KBM-7 (cell line): ENCODE measurements at regions not wholly inside any gene's neighbourhood (a gene's known extent, or its start where the extent isn't known, plus 50 kb on each side); places are given as distances from the start of the nearest gene placed in this dataset.

Source experiments
- DNase-seq: peaks from one replicate; pipeline ENCODE4 v3.0.0-alpha.2; 2015
- in situ Hi-C: fragments of 300-500 bp; cut with MboI; formaldehyde crosslinking; loops from 2 replicates; pipeline ENCODE4 v1.14.3; 2020; ENCODE audit warnings: low sequenced_read_pairs, low pct_unique_long_range_greater_than_20kb, mixed read lengths

DNA sequence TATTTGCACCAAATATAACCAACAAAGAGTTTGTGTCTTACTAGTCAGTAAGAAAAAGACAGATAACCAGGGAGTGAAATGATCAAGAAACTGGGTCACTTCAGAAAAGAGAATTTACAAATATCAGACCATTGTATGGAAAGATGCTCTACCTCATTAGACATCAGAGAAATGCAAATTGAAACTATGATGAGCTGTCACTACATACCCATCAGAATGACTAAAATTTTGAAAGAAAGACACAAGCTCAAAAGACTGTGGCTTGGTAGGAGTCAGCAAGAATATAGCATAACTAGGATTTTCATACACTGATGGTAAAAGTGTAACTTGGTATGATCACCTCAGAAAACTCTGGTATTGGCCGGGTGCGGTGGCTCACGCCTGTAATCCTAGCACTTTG lies 247.2 kb downstream of the BMP4 start:
- in situ Hi-C loops, result no loop called here
- DNase-seq, result no peak

DNA sequence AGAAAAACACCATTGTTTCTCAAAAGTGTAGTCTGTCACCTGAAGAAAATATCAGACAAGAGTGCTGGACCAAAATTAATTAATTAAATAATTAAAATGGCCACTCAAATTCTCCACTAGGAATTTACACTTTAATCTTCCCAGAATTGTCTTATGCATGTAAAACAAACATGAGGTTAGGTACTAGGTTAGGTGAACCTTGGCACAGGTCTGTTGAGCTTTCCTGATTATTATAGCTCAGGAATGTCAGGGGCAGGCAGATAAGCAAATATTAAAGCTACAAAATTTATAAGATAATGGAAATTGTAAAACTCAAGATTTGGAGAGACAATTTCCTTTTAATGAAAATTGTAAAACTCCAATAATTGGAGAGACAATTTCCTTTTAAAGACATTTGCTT lies 253.2 kb downstream of the BMP4 start:
- in situ Hi-C loops, result no loop called here
- no peak for DNase-seq

DNA sequence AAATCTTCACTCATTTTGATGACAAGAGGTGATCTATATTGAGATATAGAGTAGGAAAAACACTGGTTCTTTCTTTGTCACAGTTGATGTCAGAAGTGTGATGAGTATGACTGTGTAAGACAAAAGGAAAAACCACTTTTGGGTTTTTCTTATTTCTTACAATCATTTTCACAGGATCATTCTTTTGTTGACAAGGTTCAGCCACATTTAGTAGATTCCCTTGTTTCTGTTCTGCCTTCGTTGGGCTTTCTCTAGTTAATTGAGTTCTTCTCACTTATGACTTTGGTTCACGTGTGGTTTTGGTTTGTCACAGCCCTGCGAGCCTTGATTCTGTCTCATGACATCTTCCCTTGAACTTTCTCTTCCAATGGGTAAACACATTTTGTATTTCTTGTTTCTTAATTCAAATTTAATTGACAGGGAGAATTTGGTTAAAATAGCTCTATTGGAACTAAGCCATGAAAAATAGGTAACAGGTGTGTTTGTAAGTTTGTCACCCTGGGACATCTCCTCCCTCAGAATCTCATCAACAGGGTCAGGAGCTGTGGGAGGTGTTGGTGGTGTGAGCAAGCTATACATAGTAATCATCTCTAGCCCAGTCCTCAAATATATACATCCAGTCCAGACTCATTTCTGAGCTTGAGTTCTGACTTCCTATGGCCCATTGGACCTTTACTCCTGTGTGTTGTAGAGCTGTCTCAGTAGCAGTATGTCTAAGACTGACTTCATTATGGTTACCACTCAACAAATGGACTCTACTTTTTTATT lies 255.3 kb downstream of the BMP4 start:
- in situ Hi-C loops, result no loop called here

DNA sequence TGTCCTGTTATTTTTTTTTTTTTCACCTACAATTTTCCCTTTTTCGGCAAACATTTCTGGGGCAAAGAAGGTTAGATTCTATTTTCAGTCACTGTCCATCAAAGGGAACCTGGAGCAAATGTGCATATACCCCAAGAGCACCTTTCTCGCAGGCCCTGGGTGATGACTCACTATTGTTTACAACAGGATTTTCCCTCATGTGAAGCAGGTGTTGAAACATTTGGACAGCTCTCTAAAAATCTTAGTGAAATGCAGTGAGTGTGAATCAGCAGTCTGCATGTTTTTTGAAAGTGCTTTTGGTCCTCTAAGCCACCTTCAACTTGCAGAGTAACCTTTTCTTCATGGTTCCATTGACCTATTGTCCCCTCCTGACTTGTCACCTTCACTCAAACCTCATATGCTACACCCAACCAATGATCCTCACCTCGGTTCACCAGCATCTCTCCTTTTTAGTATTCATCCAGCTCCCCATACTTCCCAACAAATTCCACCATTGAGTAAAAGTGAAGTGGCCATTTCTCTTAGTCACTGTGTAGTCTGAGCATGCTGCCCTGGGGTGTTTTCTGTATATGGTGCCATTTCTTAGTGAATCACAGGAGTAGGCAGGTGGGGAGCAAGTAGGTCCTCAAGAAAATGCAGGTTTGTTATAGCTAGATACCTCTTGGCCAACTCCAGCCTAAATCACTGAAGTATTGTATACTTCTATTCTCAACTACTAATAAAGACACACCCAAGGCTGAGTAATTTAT lies 260.2 kb downstream of the BMP4 start:
- in situ Hi-C loops, result no loop called here

More for the DNA sequence above, 255.3 kb downstream of the BMP4 start:
- no peak for DNase-seq

DNA sequence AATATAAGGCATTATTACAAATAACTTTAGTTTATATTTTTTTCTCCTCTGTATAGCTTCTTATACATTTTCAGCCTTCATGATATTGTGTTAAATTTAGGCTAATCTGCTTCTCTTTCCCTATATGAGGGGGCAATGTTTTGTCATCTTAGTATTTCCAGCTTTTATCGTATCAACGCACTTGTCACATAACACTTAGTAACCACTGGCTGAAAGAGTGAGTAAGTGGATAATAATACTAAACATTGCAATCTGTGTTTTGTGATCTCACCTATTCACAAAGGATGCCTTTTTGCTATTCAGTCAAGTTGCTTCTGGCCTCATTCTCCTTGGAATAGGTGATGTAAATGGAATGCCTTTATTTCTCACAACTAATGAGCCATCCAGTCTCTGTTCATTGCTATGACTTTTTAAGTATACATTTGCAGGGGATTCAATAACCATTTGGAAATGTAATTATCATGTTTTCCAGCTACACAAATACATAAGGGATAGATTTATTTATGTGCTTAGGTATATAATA lies 260.9 kb downstream of the BMP4 start:
- no peak for DNase-seq
- in situ Hi-C loops, result no loop called here

More for the DNA sequence above, 260.2 kb downstream of the BMP4 start:
- no peak for DNase-seq

DNA sequence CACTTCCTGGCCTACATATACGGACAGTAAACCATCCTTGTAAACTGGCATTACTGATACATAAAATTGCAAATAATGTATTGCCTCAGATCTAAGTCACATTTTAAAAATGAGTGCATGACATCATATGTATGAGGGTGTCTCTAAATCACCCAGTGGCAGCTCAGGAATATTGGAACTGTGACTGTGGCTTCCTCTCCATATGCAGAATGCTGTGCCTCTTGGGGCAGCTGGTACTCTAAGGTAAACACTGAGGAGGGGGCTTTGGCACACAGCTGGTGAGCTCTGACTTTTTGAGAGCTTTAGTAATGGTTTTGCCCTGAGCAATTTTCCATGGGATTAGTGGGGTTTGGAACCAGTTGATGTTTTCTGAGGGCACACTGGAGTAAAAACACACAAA lies 263.7 kb downstream of the BMP4 start:
- no peak for DNase-seq
- in situ Hi-C loops, result no loop called here

DNA sequence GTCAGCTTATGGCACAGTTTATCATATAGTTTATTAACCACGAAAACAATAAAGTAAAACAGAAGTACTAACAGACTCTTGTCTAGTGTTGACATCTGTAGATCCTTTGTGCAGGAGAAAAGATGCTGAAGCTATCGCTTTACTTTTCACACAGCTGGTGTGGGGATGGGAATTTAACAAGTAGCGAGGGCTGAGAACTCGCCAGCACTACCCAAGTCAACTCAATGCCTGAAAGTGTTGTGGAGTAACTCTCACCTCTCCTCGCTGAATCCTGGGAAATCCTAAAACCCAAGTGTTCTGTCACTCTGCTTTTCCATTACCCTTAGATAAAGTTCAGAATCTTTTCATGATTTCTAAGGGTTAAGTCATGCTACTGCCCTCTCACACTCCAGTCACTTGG lies 264.2 kb downstream of the BMP4 start:
- DNase-seq, result no peak
- in situ Hi-C loops, result no loop called here

DNA sequence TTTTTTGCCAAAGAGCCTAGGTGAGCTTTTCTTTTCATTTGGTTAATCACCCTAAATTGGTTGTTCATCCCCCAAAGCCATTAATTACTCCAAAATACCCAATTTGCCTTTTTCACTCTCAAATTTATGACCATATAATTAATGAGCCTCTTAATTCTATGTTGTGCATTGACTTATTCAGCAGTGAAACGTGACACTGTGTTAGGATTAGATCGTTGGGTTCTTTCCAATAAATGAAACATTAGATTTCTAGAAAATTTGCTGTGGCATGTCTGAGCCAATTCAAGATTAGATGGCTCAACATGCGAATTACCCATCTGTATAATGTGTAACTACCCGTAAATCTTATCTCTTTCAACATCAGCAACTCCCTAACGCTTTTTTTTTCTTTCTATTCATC lies 273.4 kb downstream of the BMP4 start:
- no peak for DNase-seq
- in situ Hi-C loops, result no loop called here

DNA sequence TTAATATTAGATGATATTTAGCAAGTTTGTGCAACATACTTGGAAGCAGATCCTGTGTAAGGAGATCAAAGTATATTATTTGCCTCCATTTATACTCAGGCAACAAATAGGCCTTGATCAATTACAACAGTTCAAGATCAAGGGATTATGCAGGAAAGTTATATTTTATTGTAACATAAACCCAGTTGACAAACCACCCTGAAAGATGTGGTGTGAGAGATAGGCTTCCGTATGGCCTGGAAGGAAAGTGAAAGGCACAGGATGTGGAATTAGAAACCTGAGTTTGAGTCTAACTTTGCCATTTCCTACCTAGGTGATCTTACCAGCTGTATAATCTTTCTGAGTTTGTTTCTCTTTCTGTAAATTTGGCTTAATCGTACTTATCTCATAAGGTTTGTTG lies 284.1 kb downstream of the BMP4 start:
- in situ Hi-C loops, result no loop called here
- no peak for DNase-seq

DNA sequence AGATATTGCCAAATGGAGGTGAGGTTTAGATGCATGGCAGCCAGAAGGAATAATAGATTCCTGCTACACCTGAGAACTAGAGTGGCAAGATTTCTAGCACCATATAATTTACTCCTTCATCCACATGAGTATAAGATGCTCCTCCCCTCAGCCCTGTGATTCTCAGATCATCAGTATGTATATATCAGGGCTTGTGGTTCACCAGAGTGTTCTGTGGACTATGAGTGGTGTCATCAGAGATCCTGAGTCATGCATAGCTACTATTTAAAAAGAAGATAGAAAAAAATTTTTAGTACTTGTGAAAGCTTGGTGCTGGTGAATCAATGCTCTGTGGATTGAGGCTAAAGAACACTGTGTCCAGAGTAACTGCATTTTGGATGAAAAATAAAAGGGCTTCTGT lies 285.9 kb downstream of the BMP4 start:
- in situ Hi-C loops, result no loop called here
- DNase-seq, result no peak

DNA sequence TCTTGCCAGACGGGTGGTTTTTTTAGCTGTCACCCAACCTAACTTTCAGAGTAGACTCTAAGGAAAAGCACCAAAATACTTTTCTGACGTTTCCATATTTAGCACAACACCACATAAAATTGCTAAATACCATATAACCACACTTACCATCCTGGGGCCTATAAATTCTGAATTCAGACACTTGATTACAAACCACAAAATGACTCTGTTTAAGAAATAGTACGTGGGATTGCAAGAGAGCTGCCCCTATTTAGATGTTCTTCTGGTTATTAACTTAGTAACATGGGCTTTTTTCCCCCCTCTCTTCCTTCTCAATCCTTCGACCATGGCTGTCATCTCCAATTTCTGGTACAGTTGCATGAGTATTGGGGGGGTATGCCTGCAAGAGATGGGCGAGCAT lies 287.7 kb downstream of the BMP4 start:
- in situ Hi-C loops, result no loop called here
- no peak for DNase-seq

DNA sequence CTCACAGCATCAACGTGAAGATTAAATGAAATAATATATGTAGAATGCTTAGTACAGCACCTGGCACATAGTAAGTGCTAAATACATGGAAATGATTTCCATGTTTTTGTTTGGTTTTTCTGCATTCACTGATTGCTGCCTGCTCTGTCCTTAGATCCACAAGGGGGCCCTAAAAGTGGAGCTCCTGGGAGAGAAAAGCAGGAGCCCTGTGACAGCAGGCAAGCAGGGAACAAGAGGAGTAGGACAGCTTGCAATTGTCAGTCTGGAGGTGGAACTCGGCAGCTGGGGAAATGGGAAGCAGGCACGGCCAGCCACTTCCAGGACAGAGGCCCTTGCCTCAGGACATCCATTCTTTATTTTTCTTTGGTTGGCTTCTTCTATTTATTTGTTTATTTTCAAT lies 292.9 kb downstream of the BMP4 start:
- in situ Hi-C loops, result no loop called here
- DNase-seq, result no peak

DNA sequence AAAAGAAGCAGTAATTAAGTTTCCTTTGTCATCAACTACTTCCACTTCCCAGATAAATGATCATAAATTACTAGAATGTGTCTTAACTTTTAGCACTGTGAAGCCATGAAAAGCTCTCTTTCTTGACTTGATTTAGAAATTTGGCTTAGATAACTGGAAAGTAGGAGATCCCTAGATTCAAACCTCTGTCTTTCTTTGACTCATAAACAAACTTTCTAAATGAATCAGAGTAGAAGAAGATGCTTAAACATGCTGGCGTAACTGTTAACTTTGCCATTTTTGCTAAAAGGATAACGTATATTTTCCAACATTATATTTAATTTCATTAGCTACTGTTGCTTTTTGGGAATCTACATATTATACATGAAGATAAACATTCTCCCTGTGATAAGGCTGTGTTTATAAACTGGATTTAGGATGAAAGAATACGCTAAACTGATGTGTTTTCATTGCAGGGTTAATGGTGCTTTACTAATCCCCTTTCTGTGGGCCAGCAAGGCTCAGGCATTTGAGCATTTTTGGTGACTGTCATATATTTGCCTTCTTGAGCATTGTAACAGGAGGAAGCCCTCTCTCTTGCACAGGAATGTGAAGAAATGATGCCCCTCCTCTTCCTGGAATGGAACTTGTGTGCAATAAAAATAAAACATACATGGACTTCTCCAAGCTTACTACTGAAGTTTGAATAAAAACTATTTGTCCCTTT lies 301.4 kb downstream of the BMP4 start:
- DNase-seq, result no peak
- in situ Hi-C loops, result no loop called here

DNA sequence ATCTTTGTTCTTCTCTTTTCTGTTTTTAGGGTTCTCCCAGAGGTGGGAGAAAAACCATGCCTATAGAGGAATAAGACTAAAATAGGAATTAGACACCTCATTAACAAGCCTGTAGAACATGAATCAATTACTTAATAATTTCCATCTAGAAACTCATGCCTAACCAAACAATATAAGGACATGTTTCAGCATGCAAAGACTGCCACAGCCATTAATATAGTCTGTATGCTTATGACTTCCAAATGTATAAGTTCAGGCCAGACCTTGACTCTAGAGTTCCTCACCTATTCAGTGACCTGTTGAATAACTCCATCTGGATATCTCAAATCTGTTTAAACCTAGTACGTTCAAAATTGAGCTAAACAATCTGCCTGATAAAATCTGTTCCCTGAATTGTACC lies 304.6 kb downstream of the BMP4 start:
- no peak for DNase-seq
- in situ Hi-C loops, result no loop called here

DNA sequence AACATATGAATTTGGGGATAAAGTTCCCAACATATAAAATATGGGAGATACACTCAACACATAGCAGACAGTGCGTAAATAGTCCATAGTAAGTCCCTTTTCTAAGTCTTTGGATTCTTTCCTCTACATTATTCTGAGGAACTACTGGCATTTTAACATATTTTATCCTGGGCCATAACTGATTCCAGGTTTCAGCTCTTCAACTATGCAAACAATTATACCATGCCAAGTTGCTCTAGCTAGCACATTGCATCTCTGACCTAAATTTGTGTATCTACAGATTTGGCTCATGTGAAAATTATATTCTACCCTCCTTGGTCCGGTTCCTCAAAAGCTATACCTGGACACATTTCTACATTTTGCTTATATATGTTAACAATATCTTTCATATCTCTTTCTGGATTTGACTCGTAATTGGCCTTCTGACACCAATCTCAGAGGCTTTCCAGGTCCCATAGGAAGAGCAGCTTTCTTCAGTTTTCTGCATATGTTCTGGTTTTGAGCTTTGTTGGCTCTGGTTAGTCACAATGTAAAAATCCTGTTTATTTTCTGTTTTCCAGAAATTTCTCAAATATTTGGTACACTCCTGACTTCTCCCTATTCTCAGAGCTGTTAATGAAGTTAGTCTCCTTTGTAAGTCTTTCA lies 305.4 kb downstream of the BMP4 start:
- in situ Hi-C loops, result no loop called here
- no peak for DNase-seq

DNA sequence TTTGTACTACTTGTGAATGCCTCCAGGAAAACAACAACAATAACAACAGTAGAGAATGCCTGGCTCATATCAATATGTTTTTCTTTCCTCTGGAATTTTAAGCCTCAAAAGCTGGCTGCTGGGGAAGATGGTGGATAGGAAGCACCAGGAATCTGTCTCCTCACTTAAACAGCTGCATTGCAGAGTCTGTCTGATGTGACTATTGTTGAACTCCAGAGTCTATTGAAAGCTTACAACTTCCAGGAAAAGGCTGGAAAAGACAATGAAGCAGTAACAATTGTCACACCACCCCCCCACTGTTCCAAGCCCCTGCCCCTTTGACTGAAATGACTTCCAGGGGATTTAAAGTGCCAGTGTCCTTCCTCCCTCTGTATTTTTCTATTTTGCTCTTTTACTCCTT lies 309.7 kb downstream of the BMP4 start:
- no peak for DNase-seq
- in situ Hi-C loops, result no loop called here

DNA sequence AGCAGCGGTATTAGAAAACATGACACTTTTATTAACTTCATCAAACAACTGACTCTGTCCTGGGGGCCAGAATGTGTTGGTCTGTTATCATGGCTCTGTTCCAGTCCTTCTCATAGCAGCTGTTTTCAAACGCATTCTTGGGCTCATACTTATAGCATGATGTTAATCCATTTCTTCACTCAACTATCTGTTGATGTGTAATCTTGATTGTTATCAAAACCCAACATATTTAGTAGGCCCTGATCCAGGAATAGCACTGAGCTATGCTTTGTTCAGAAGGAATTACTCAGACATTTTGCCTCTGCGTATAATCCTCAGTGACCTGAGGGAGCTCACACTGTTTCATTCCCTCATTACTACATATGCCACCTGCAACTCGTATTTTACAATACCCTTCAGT lies 315.9 kb downstream of the BMP4 start:
- DNase-seq, result no peak
- in situ Hi-C loops, result no loop called here

DNA sequence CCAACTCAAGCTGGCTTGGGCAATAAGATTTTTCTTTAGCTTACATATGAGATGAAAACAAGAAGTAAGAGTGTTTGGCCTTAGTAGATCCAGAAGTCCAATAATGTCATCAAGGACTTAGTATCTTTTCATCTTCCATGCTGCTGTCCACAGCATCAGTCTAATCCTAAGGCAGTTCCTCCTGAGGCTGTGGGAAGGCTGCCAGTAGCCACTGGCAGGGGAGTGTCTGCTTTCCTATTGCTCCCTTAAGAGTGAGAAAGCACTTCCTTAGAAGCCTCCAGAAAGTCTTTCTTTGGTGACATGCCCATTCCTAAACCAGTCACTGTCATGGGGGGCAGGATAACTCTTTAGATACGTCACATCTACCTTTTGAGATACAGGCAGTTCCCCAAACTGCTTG lies 317.7 kb downstream of the BMP4 start:
- DNase-seq, result no peak
- in situ Hi-C loops, result no loop called here

DNA sequence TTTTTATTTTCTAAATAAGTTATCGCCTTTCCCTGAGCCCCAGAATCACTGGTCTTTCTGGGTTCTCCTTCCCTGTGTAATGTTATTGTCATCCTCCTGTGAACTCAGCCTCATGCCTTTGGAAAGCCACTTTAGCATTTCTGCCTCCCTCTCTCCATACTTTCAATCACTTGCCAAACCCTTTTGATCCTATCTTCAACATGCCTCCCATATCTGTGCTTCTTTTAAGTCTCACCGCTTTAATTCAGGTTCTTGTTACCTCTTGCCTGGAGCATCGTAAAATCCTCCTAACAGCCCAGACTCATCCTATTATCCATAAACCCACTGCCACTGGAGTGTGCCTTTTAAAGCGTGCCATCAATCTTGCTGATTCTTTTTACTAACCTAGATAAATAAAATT lies 321.8 kb downstream of the BMP4 start:
- DNase-seq, result no peak
- in situ Hi-C loops, result no loop called here

DNA sequence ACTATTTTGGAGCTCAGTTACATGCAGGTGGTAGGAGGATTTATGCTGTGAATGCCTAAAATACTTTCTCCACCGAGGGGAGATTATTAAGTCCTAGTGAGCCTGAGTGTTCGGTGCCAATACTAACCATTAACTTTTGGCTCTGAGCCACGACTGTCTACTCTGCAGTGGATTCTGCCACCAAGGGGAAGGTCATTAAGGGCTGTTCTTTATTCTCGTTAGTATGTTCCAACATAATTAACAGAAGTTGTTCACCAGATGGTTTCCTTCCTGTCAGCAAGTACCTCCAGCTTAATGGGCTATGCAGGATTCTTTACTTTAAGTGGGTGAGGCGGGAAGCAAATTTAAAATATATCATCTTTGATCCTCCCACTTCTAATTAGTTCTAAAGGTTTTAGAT lies 326.3 kb downstream of the BMP4 start:
- in situ Hi-C loops, result no loop called here
- DNase-seq, result no peak
